GM12875 (cell line): ENCODE measurements at regions not wholly inside any gene's neighbourhood (a gene's known extent, or its start where the extent isn't known, plus 50 kb on each side); places are given as distances from the start of the nearest gene placed in this dataset.

Experiments used
- H3K4me3 ChIP-seq: one replicate; pipeline ENCODE4 v1.5.1; 2011; ENCODE audit warnings: low read depth, low read length, control low read depth
- TF ChIP-seq, protein P1 (sequence below): IDR thresholded peaks from 2 replicates; pipeline ENCODE4 v1.5.1; 2011; ENCODE audit warnings: low read depth, mild to moderate bottlenecking, control low read depth, inconsistent platforms, low read length, moderate library complexity, borderline replicate concordance; ENCODE audit not compliant: insufficient read depth

DNA sequence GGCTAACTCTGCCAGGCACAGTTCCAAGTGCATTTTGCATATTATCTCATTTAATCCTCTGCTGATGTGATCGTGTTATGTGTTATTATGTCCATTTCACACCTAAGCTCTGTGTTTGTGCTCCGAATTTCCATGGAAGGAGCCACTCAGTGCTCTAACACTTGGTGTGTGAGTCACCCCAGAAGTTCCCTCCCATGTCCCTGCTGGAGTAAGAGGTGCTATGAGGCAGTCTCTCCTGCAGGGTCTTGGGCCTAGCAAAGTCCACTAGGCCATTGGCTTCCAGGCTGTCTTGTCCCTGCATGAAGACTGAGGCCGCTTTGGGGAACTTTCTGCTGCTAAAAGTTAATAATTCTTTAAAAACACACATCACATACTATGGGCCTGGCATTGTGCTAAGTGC lies 405.9 kb upstream of the SULF2 start:
- H3K4me3 ChIP-seq = no peak overlapping the region
- TF ChIP-seq, protein P1, sequence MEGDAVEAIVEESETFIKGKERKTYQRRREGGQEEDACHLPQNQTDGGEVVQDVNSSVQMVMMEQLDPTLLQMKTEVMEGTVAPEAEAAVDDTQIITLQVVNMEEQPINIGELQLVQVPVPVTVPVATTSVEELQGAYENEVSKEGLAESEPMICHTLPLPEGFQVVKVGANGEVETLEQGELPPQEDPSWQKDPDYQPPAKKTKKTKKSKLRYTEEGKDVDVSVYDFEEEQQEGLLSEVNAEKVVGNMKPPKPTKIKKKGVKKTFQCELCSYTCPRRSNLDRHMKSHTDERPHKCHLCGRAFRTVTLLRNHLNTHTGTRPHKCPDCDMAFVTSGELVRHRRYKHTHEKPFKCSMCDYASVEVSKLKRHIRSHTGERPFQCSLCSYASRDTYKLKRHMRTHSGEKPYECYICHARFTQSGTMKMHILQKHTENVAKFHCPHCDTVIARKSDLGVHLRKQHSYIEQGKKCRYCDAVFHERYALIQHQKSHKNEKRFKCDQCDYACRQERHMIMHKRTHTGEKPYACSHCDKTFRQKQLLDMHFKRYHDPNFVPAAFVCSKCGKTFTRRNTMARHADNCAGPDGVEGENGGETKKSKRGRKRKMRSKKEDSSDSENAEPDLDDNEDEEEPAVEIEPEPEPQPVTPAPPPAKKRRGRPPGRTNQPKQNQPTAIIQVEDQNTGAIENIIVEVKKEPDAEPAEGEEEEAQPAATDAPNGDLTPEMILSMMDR = no peak

DNA sequence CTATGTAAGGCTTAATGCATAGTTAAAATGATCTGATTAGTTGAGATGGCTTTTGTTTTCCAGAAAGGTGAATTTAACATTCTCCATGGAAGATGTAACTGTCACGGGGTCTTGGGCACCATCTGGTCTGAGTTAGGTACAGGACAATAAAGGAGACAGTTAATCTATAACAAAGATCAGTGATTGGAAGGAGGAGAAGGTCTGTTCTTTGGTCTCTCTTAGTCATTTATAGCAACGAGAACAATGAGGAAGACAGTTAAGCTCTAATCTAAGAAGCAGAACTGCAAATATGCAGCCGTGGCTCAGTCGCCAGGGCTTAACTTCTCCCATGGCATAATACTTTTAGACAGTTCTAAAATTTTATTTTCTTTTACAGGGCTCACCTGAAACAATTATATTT lies 405.5 kb upstream of the SULF2 start:
- TF ChIP-seq, protein P1 = no peak
- H3K4me3 ChIP-seq = no peak overlapping the region

DNA sequence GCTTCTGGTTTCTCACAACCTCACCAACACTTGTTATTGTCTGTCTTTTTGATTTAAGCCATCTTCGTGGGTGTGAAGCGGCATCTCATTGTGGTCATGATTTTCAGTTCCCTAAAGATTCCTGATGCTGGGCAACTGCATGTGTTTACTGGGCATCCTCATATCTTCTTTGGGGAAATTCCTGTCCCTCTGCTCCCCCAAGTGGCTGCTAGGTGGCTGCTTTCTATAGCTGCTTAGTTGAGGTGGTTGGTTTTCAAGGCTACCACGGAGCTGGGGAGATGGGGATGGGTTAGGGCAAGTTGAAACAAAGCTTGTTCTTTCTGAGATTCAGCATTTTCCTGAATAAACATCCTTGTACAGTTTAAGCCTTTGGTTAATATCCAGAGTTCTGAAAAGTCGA lies 403.9 kb upstream of the SULF2 start:
- TF ChIP-seq, protein P1 = peak; percentile 41; the same call in 1 of the 2 replicates

DNA sequence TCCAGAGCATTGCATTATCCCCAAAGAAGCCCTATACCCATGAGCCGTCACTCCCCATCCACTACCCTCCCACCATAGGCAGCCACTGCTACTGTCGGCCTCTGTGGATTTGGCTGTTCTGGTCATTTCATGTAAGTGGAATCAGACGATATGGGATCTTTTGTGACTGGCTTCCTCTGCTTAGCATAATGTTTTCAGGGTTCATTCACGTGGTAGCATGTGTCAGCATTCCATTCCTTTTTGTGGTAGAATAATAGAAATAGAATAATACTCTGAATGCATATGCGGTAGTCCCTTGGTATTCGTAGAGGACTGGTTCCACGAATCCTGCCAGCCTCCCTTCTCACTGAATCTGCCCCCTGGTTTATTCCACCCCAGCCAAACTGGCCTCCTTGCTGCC lies 402.6 kb upstream of the SULF2 start:
- TF ChIP-seq, protein P1 = no peak
- H3K4me3 ChIP-seq = no peak overlapping the region

More for the DNA sequence above, 403.9 kb upstream of the SULF2 start:
- H3K4me3 ChIP-seq = no peak overlapping the region

DNA sequence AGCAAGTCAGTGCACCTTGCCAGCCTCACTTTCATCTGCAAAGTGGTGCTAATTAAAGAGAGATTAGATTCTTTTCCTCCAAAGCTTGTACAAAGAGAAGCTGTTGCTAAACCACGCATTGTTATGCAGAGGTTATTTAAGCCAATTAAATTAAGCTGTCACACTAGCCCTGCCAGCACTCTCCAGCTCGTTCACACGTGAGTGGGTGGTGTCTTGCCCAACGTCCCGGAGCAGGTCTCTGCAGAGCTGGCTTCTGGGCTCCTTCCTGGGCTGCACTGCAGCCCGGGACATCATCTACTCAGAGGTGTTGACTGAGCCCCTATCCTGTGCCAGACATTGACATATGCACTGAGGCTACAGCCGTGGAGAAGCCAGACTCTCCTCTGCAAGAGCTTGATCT lies 401.6 kb upstream of the SULF2 start:
- H3K4me3 ChIP-seq = no peak overlapping the region
- TF ChIP-seq, protein P1 = no peak

DNA sequence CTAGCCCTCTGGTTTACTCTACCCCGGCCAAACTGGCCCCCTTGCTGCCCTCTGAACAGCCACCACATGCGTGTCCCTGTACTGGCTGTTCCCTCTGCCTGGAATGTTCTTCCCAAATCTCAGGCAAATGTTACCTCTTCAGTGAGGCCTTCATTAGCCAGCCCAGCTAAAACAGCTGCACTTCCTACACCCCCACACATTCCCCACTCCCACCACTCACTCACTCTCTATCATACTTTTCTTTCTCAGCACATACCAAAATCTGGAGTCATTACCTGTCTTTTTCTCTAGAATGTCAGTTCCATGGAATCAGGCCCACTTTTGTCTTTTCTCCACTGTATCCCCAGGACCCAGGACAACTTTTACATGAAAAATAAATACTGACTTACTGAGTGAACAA lies 401.2 kb upstream of the SULF2 start:
- no peak overlapping the region for H3K4me3 ChIP-seq
- TF ChIP-seq, protein P1 = no peak

DNA sequence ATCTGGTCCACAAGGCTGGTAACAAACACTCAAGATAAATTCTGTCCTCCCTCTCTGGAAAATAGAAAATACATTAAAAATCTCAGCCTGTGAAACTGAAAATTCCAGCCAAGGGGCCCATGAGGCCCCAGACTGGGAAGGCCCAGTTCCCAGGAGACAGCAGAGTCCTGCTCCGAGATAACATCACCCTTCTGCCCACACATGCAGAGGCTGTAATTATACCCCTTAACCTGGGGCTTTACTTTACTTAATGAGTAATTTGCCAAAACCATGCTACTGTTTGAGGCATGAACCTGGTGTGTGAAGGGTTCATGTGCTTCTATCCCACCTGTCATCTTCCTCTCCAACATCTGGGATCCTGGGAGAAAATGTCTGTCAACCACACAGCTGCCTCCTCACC lies 398.9 kb upstream of the SULF2 start:
- no peak overlapping the region for H3K4me3 ChIP-seq
- TF ChIP-seq, protein P1 = no peak
